HEK293T (cell line): ENCODE measurements at regions not wholly inside any gene's neighbourhood (a gene's known extent, or its start where the extent isn't known, plus 50 kb on each side); places are given as distances from the start of the nearest gene placed in this dataset.

ENCODE experiments used
- ARNT ChIP-seq: fragments of 450-650 bp; IDR thresholded peaks from 2 replicates; pipeline ENCODE4 v1.6.1; 2017; ENCODE audit warnings: mild to moderate bottlenecking
- BHLHE40 ChIP-seq: fragments of 450-650 bp; IDR thresholded peaks from 2 replicates; pipeline ENCODE4 v1.6.1; 2016; ENCODE audit warnings: mild to moderate bottlenecking, moderate library complexity, borderline replicate concordance
- FOXA1 ChIP-seq: fragments of 450-650 bp; IDR thresholded peaks from 2 replicates; pipeline ENCODE4 v1.6.1; 2016; ENCODE audit warnings: mild to moderate bottlenecking
- FOXK2 ChIP-seq: fragments of 450-650 bp; IDR thresholded peaks from 2 replicates; pipeline ENCODE4 v1.6.1; 2016; ENCODE audit warnings: mild to moderate bottlenecking
- FOXM1 ChIP-seq: fragments of 450-650 bp; IDR thresholded peaks from 2 replicates; pipeline ENCODE4 v1.6.1; 2017; ENCODE audit warnings: mild to moderate bottlenecking, borderline replicate concordance
- HDGF ChIP-seq: fragments of 450-650 bp; IDR thresholded peaks from 2 replicates; pipeline ENCODE4 v1.6.1; 2017; ENCODE audit warnings: antibody characterized with exemption, borderline replicate concordance
- LEF1 ChIP-seq: fragments of 450-650 bp; IDR thresholded peaks from 2 replicates; pipeline ENCODE4 v1.6.1; 2017; ENCODE audit warnings: mild to moderate bottlenecking, borderline replicate concordance
- SP1 ChIP-seq: fragments of 450-650 bp; IDR thresholded peaks from 2 replicates; pipeline ENCODE4 v1.6.1; 2017
- SUZ12 ChIP-seq: fragments of 450-650 bp; IDR thresholded peaks from 2 replicates; pipeline ENCODE4 v1.6.1; 2016; ENCODE audit warnings: mild to moderate bottlenecking
- TARDBP ChIP-seq: fragments of 450-650 bp; IDR thresholded peaks from 2 replicates; pipeline ENCODE4 v1.6.1; 2016
- ZNF384 ChIP-seq: fragments of 450-650 bp; IDR thresholded peaks from 2 replicates; pipeline ENCODE4 v1.6.1; 2016

DNA sequence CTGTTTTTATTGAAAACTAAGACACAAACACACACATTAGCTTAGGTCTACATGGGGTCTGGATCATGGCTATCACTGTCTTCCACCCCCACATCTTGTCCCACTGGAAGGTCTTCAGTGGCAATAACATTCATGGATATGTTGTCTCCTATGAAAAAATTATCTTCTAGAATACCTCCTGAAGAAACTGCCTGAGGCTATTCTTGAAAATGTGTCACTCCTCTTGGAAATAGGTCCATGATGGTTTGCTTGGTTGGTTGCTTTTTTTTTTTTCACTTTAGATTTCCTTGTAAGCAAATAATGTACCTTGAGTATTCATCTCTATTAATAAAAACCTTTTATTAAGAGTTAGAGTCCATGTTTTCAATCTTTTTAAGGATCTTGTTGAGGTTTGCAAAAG is 195.3 kb upstream of the PDE5A start:
- no peak for TF ChIP-seq SP1
- no peak for TF ChIP-seq HDGF
- TF ChIP-seq ZNF384: no peak
- no peak for TF ChIP-seq LEF1
- no peak for TF ChIP-seq BHLHE40
- no peak for TF ChIP-seq FOXM1
- no peak for TF ChIP-seq TARDBP
- no peak for TF ChIP-seq FOXK2
- TF ChIP-seq SUZ12: no peak
- no peak for TF ChIP-seq ARNT
- TF ChIP-seq FOXA1: no peak
